WERI-Rb-1 (cell line): ENCODE measurements at regions not wholly inside any gene's neighbourhood (a gene's known extent, or its start where the extent isn't known, plus 50 kb on each side); places are given as distances from the start of the nearest gene placed in this dataset.

Source experiments
- DNase-seq: peaks from one replicate; pipeline ENCODE4 v3.0.0-alpha.2; 2020
- H3K27ac ChIP-seq: fragments of 250-450 bp; sonication (Bioruptor Pico); 2 replicates; pipeline ENCODE4 v1.5.1; 2020; ENCODE audit warnings: mild to moderate bottlenecking, moderate library complexity
- H3K27me3 ChIP-seq: fragments of 250-450 bp; sonication (Bioruptor Pico); 2 replicates; pipeline ENCODE4 v1.5.1; 2021; ENCODE audit warnings: mild to moderate bottlenecking, low read depth, moderate library complexity; ENCODE audit not compliant: insufficient read depth, severe bottlenecking
- H3K36me3 ChIP-seq: fragments of 250-450 bp; sonication (Bioruptor Pico); 2 replicates; pipeline ENCODE4 v1.5.1; 2020; ENCODE audit warnings: mild to moderate bottlenecking, moderate library complexity
- H3K4me3 ChIP-seq: 2 replicates; pipeline ENCODE4 v1.5.1; 2011; ENCODE audit warnings: low read depth, mild to moderate bottlenecking, control low read depth, low read length
- H3K9me3 ChIP-seq: fragments of 250-450 bp; sonication (Bioruptor Pico); 2 replicates; pipeline ENCODE4 v1.5.1; 2021; ENCODE audit warnings: mild to moderate bottlenecking, moderate library complexity; ENCODE audit not compliant: severe bottlenecking
- TF ChIP-seq, protein P1 (sequence below): IDR thresholded peaks from 2 replicates; pipeline ENCODE4 v1.5.1; 2011; ENCODE audit warnings: low read depth, mild to moderate bottlenecking, control low read depth, inconsistent platforms, low read length

DNA sequence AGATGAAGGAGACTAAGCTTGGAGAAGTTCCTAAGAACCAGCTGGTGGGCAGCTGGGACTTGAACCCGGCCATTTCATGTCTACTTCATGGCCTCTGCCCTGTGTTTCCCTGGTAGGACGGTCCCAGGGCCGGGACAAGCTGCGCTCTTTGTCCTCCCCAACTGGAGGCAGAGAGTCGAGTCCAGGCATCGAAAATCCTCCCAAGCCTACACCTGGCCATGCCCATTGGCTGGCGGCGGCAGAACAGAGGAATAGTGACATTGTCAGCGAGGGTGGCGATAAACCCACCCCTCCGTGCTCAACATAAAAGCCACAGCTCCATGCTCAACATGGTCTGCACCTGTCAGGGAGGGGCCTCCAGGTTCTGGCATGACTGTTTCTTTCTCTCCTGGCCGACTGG lies 77.7 kb downstream of the RBFOX3 start:
- Histone ChIP-seq H3K27me3 (no peaks in the 10 kb centered on the region), H3K4me3 (no peak overlapping the region), H3K36me3 (peaks cover 12% of the 10 kb centered on the region), H3K9me3 (peaks cover 5% of the 10 kb centered on the region), H3K27ac (no peak overlapping the region)
- TF ChIP-seq, protein P1, sequence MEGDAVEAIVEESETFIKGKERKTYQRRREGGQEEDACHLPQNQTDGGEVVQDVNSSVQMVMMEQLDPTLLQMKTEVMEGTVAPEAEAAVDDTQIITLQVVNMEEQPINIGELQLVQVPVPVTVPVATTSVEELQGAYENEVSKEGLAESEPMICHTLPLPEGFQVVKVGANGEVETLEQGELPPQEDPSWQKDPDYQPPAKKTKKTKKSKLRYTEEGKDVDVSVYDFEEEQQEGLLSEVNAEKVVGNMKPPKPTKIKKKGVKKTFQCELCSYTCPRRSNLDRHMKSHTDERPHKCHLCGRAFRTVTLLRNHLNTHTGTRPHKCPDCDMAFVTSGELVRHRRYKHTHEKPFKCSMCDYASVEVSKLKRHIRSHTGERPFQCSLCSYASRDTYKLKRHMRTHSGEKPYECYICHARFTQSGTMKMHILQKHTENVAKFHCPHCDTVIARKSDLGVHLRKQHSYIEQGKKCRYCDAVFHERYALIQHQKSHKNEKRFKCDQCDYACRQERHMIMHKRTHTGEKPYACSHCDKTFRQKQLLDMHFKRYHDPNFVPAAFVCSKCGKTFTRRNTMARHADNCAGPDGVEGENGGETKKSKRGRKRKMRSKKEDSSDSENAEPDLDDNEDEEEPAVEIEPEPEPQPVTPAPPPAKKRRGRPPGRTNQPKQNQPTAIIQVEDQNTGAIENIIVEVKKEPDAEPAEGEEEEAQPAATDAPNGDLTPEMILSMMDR: no peak
- DNase-seq: no peak

DNA sequence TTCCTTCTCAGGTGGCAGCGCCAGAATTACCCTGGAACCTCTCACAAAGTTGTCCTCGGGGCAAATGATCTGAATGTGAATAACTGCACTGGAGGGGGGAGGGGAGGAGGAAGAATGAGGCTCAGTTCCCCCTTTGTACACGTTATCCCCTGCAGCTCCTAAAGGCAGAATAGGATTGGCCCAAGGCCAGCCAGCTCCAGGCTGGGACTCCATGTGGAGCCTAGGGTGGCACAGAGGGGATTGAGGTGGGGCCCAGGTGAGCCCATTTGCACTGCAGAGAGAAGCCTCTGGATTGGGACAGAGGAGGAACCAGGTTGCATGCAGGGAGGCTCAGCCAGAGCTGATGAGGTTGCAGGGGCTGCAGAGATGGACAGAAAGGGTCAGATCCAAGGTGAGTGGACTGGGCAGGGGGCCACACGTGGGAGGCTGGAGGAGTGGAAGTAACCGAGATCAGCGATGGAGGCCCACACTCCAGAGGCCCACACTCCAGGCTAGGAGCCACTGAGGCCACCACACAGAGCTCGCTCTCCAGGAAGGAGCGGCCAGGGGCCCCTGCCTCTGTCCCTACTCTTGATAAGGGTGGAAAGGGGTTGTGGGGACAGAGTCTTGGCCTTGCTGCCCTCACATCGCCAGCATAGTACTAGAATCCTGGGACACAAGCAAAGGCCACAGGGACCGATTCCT lies 78.6 kb downstream of the RBFOX3 start:
- TF ChIP-seq, protein P1: no peak
- no peak for DNase-seq
- H3K4me3 ChIP-seq: no peak overlapping the region
- H3K36me3 ChIP-seq: peaks cover 12% of the 10 kb centered on the region
- no peaks in the 10 kb centered on the region for H3K27me3 ChIP-seq
- no peak overlapping the region for H3K27ac ChIP-seq
- H3K9me3 ChIP-seq: peaks cover 5% of the 10 kb centered on the region

DNA sequence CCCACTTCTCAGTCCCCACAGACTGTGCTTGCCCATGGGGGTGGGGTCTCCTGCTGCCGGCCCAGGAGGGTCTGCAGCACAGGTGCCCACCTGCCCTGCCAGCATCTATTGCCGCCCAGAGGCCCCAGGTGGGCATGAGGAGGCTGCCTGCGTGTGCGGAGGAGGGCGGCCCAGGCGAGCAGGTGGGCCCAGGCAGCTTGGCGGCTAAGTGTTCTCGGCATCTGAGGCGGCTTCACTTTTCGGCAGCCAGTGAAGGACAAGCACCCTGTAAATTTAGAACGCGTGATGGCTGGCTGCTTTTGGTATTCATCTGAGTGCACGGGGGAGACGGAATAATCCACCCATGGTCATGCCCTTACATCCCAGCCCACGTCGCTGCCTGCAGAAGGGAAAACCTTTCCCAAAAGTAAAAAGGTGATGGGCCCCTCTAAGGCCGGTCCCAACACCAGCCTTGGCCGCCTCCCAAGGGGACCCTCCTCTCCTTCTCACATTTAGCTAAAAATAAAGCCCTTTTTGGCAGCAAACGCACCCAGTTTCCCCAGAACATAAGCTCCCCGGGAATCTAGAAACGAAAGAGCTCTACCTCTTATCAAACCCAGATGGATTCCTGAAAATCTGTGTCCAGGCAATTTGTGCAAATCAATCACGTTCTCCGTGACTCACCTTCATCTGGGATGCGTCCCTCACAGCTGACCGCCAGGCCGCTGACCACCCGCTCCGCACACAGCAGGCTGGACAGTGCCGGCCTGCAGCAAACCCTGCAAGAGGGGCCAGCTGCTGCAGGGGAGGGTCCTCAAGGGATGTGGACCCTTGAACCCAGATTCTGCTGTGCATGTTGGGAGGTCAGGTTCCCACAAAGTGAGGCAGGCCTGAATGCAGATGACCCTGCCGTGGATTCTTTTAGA lies 79.4 kb downstream of the RBFOX3 start:
- H3K4me3 ChIP-seq: no peak overlapping the region
- peaks cover 12% of the 10 kb centered on the region for H3K36me3 ChIP-seq
- H3K9me3 ChIP-seq: peaks cover 5% of the 10 kb centered on the region
- TF ChIP-seq, protein P1: no peak
- no peak for DNase-seq
- H3K27ac ChIP-seq: no peak overlapping the region
- H3K27me3 ChIP-seq: no peaks in the 10 kb centered on the region

DNA sequence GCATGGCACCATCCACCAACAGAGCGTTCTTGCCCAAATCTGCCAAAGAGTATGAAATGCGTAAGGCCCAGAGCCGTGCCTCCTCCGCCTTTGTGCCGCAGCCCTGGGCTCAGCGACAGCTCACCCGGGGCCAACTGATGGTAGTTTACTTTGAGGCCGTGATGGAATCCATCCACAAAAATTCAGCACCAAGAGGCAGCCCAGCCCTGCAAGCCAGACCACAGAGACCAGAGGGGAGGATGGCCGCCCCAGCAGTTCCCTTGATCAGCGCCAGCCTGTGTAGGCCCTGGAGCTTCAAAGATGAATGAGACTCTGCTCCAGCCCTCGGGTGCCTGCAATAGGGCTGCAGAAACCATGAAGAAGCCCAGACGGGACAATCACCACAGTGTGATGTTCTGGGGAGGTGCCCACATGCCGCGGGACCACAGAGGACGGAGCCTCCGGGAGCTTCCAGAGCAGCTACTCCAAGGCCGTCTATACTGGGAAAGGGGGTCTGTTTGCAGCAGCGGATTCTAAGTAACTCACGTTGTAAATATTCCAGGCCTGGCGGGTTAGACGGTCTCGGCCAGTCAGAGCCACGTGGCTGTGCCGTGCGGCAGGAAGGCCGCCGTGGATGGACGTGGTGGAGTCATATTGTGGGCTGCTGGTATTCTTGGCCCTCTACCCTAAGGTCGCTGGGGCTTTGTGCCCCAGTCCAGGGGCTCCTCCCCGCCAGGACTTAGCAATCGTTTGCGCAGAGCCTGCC lies 80.3 kb downstream of the RBFOX3 start:
- no peaks in the 10 kb centered on the region for H3K27me3 ChIP-seq
- no peak overlapping the region for H3K27ac ChIP-seq
- H3K4me3 ChIP-seq: no peak overlapping the region
- peaks cover 5% of the 10 kb centered on the region for H3K9me3 ChIP-seq
- H3K36me3 ChIP-seq: peaks cover 12% of the 10 kb centered on the region
- TF ChIP-seq, protein P1: no peak
- DNase-seq: no peak

DNA sequence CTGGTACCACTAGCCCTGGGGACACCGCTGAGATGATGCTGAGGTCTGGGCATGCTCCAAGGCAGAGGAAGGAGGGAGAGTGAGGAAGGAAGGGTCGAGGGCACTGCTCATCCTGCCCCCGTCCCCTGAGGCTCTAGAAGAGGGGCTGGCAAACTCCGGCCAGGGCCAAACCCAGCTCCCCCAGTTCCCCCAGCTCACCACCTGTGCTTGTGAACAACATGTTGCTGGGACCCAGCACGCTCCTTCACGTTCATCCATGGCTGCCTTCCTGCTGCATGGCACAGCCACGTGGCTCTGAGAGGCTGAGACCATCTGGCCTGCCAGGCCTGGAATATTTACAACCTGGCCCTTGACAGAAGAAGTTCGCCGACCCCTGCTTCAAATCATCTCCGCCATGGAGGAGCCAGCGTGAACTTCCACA lies 81.2 kb downstream of the RBFOX3 start:
- DNase-seq: no peak
- Histone ChIP-seq H3K36me3 (peaks cover 12% of the 10 kb centered on the region), H3K4me3 (no peak overlapping the region), H3K27me3 (no peaks in the 10 kb centered on the region), H3K9me3 (peaks cover 5% of the 10 kb centered on the region), H3K27ac (no peak overlapping the region)
- TF ChIP-seq, protein P1: no peak
